ENCODE measurements at regions not wholly inside any gene's neighbourhood (a gene's known extent, or its start where the extent isn't known, plus 50 kb on each side); places are given as distances from the start of the nearest gene placed in this dataset.
A peak's percentile ranks its signal among the peaks of the same experiment; 100 is the strongest.

GRCh38 chr4:121462660-121463261, 81.9 kb upstream of the QRFPR start:
- DNase-seq (peak in 1 of 3 donors; percentile 12), ATAC-seq (peak; percentile 36 to 90)
- intact Hi-C loops (cut with DNase I) = loop anchor here in 2 of 4 donors (5.0 to 10.0 kb wide), 3 partner anchors 192 to 265 kb away; no protein-coding TSS in a partner anchor
- Histone ChIP-seq H3K27me3 (ENCODE audit: control insufficient read depth, insufficient read depth) (no peaks in the 10 kb centered on the region), H3K9me3 (ENCODE audit: control insufficient read depth, low read length) (no peaks in the 10 kb centered on the region), H3K4me3 (ENCODE audit: low read length) (no peak overlapping the region), H3K27ac (ENCODE audit: low read length) (no peak overlapping the region), H3K4me1 (ENCODE audit: control insufficient read depth, insufficient read depth, low read length) (no peaks in the 10 kb centered on the region)
- 50% methylated on average over 5 of the region's 5 CpGs for WGBS

- WGBS = 66% methylated on average over 2 of the region's 2 CpGs
- intact Hi-C loops (cut with DNase I) = no loop called here
- Histone ChIP-seq H3K9me3 (ENCODE audit: control insufficient read depth, low read length) (no peaks in the 10 kb centered on the region), H3K4me1 (ENCODE audit: control insufficient read depth, insufficient read depth, low read length) (no peaks in the 10 kb centered on the region), H3K27ac (ENCODE audit: low read length) (no peak overlapping the region), H3K27me3 (ENCODE audit: control insufficient read depth, insufficient read depth) (no peaks in the 10 kb centered on the region), H3K4me3 (ENCODE audit: low read length) (no peak overlapping the region)
- ATAC-seq (no peak), DNase-seq (no peak)
These were observed 78.2 kb upstream of the QRFPR start for GRCh38 chr4:121459026-121459425.

GRCh38 chr4:121457278-121457875, 76.6 kb upstream of the QRFPR start:
- WGBS = 74% methylated on average over 7 of the region's 7 CpGs
- Histone ChIP-seq H3K27ac (ENCODE audit: low read length) (no peak overlapping the region), H3K9me3 (ENCODE audit: control insufficient read depth, low read length) (no peaks in the 10 kb centered on the region), H3K4me3 (ENCODE audit: low read length) (no peak overlapping the region), H3K4me1 (ENCODE audit: control insufficient read depth, insufficient read depth, low read length) (no peaks in the 10 kb centered on the region), H3K27me3 (ENCODE audit: control insufficient read depth, insufficient read depth) (no peaks in the 10 kb centered on the region)
- intact Hi-C loops (cut with DNase I) = no loop called here
- ATAC-seq = no peak
- DNase-seq = no peak

GRCh38 chr4:121455285-121455684, 74.5 kb upstream of the QRFPR start:
- ATAC-seq = no peak
- DNase-seq = no peak
- no peaks in the 10 kb centered on the region for H3K4me1 ChIP-seq (ENCODE audit: control insufficient read depth, insufficient read depth, low read length)
- WGBS = 61% methylated on average over 3 of the region's 3 CpGs
- H3K4me3 ChIP-seq (ENCODE audit: low read length) = no peak overlapping the region
- no peak overlapping the region for H3K27ac ChIP-seq (ENCODE audit: low read length)
- no peaks in the 10 kb centered on the region for H3K27me3 ChIP-seq (ENCODE audit: control insufficient read depth, insufficient read depth)
- no peaks in the 10 kb centered on the region for H3K9me3 ChIP-seq (ENCODE audit: control insufficient read depth, low read length)
- intact Hi-C loops (cut with DNase I) = no loop called here

GRCh38 chr4:121454251-121454979, 73.6 kb upstream of the QRFPR start:
- 15% methylated on average over 2 of the region's 2 CpGs for WGBS
- no peak for ATAC-seq
- no peak for DNase-seq
- Histone ChIP-seq H3K4me3 (ENCODE audit: low read length) (no peak overlapping the region), H3K27ac (ENCODE audit: low read length) (no peak overlapping the region), H3K4me1 (ENCODE audit: control insufficient read depth, insufficient read depth, low read length) (no peaks in the 10 kb centered on the region), H3K27me3 (ENCODE audit: control insufficient read depth, insufficient read depth) (no peaks in the 10 kb centered on the region), H3K9me3 (ENCODE audit: control insufficient read depth, low read length) (no peaks in the 10 kb centered on the region)
- intact Hi-C loops (cut with DNase I) = no loop called here

- DNase-seq (no peak), ATAC-seq (no peak)
- Histone ChIP-seq H3K9me3 (ENCODE audit: control insufficient read depth, low read length) (no peaks in the 10 kb centered on the region), H3K27me3 (ENCODE audit: control insufficient read depth, insufficient read depth) (no peaks in the 10 kb centered on the region), H3K4me1 (ENCODE audit: control insufficient read depth, insufficient read depth, low read length) (no peaks in the 10 kb centered on the region), H3K4me3 (ENCODE audit: low read length) (no peak overlapping the region), H3K27ac (ENCODE audit: low read length) (no peak overlapping the region)
- 82% methylated on average over 1 of the region's 1 CpG for WGBS
- intact Hi-C loops (cut with DNase I) = no loop called here
These were observed 70.5 kb upstream of the QRFPR start for GRCh38 chr4:121451310-121451709.

GRCh38 chr4:121449416-121449815, 68.6 kb upstream of the QRFPR start:
- intact Hi-C loops (cut with DNase I) = no loop called here
- no peak overlapping the region for H3K4me3 ChIP-seq (ENCODE audit: low read length)
- 98% methylated on average over 1 of the region's 1 CpG for WGBS
- no peak overlapping the region for H3K27ac ChIP-seq (ENCODE audit: low read length)
- no peaks in the 10 kb centered on the region for H3K4me1 ChIP-seq (ENCODE audit: control insufficient read depth, insufficient read depth, low read length)
- H3K27me3 ChIP-seq (ENCODE audit: control insufficient read depth, insufficient read depth) = no peaks in the 10 kb centered on the region
- H3K9me3 ChIP-seq (ENCODE audit: control insufficient read depth, low read length) = no peaks in the 10 kb centered on the region
- ATAC-seq (no peak), DNase-seq (no peak)

- Histone ChIP-seq H3K4me3 (ENCODE audit: low read length) (no peak overlapping the region), H3K4me1 (ENCODE audit: control insufficient read depth, insufficient read depth, low read length) (no peaks in the 10 kb centered on the region), H3K27ac (ENCODE audit: low read length) (no peak overlapping the region), H3K9me3 (ENCODE audit: control insufficient read depth, low read length) (no peaks in the 10 kb centered on the region), H3K27me3 (ENCODE audit: control insufficient read depth, insufficient read depth) (no peaks in the 10 kb centered on the region)
- intact Hi-C loops (cut with DNase I) = no loop called here
- DNase-seq (no peak), ATAC-seq (no peak)
- 91% methylated on average over 2 of the region's 2 CpGs for WGBS
These were observed 67.4 kb upstream of the QRFPR start for GRCh38 chr4:121448231-121448630.

GRCh38 chr4:121439669-121440068, 58.9 kb upstream of the QRFPR start:
- no peak for ATAC-seq
- intact Hi-C loops (cut with DNase I) = no loop called here
- Histone ChIP-seq H3K27me3 (ENCODE audit: control insufficient read depth, insufficient read depth) (no peaks in the 10 kb centered on the region), H3K4me3 (ENCODE audit: low read length) (no peak overlapping the region), H3K9me3 (ENCODE audit: control insufficient read depth, low read length) (no peaks in the 10 kb centered on the region), H3K27ac (ENCODE audit: low read length) (no peak overlapping the region), H3K4me1 (ENCODE audit: control insufficient read depth, insufficient read depth, low read length) (no peaks in the 10 kb centered on the region)
- DNase-seq = no peak
- WGBS = 92% methylated on average over 1 of the region's 1 CpG

Measured in right cardiac atrium (tissue), 5 donors.